Caki2 (cell line): ENCODE measurements at regions not wholly inside any gene's neighbourhood (a gene's known extent, or its start where the extent isn't known, plus 50 kb on each side); places are given as distances from the start of the nearest gene placed in this dataset.

Experiments
- DNase-seq: peaks from one replicate; pipeline ENCODE4 v3.0.0-alpha.2; 2015; ENCODE audit warnings: low read depth
- in situ Hi-C: cut with HindIII; loops from 2 replicates; pipeline ENCODE4 v1.10.0; 2016; ENCODE audit warnings: low sequenced_read_pairs, low pct_unique_long_range_greater_than_20kb, mixed read lengths

DNA sequence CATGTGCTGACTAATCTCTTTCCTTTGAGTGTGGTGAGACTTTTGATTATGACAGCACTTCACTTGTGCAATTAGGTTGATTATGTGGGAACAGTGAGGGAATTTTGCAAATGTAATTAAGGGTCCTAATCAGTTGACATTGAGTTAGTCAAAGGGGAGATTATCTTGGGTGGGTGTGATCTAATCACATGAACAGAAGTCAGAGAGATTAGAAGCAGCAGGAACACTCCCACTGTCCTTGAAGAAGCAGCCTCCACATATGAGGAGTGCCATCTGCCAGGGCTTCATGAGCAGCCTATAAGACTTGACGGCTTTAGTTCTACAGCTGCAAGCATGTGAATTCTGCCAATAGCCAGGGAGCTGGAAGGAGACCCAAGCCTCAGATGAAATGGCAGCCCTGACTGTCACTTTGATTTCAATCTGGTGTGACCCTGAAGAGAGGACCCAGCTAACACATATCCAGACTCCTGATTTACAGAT lies 89.4 kb upstream of the APCDD1 start:
- in situ Hi-C loops, result no loop called here

DNA sequence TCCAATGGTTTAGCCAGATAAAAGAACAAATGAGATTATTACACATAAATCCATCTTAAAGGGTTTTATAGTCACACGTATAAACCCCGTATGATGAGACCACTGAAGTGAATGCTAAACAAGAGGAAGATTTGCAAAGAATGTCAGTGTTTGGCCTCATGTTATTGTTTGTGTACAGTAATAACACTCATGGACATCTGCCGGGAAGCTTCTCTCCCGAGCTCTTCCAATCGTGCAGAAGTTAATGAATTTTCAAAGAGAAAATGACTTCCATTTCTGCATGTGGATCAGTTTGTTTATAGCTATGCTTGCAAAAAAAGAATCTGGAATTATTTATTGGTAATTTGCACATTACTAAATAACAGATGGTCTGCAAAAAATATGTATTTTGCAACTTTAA lies 88.5 kb upstream of the APCDD1 start:
- no peak for DNase-seq
- in situ Hi-C loops, result no loop called here

More for the DNA sequence above, 89.4 kb upstream of the APCDD1 start:
- no peak for DNase-seq

DNA sequence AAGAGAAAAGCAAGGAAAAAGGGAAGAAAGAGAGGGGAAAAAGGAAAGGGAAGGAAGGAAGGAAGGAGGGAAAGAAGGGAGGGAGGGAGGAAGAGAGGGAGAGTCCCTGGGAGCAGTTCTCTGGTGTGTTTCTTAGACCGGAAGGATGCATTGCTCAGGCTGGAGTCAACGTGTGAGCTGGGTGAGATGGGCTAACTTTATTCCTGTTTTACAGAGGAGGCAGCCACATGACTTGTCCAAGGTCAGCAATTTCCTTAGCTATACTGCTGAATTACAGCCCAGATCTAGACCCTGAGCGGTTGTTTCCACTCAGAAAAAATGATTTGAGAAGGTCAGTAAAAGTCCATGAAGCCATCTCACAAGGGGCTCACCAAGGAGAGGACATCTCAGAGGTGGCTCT lies 86.6 kb upstream of the APCDD1 start:
- in situ Hi-C loops, result no loop called here
- DNase-seq, result no peak

DNA sequence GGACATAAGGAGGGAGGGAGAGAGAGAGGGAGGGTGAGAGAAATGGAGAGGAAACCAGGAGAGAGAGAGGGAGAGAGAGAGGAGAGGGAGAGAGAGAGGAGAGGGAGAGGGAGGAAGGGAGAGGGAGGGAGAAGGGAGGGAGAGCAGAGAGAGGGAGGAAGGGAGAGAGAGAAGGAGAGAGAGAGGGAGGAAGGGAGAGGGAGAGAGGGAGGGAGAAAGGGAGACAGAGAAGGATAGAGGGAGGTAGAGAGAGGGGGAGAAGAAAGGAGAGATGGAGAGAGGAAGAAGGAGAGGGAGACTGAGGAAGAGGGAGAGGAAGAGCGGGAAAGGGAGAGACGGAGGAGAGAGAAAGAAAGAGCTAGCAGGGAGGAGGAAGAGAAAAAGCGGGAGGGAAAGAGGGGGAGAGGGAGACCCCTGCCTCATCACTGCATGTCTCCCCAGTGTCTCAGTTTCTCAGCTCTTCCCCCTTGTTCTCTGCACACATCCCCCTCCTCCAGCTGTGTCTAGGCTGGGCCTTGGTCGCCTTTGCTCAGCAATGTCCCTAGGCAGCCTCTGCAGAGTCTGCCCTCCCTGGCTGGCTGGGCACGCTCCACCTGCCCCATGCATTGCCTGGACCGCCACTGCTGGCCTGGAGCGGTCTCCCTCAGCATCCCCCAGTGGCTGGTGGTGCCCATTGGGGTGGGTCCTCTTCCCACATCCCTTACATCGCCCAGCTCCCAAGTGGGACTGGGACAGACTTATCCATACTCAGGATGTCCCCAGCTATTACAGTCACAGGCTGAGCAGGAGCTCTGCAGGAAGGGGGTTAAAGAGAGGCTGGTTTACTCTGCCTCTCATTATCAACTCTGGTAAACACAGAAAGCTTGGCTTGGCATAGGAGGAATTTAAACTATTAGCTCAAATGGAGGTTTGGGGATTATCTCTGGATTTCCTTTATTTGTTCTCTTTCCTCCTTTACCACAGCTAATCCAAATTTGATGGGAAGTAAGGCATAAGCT lies 85.7 kb upstream of the APCDD1 start:
- in situ Hi-C loops, result no loop called here
- DNase-seq, result no peak

DNA sequence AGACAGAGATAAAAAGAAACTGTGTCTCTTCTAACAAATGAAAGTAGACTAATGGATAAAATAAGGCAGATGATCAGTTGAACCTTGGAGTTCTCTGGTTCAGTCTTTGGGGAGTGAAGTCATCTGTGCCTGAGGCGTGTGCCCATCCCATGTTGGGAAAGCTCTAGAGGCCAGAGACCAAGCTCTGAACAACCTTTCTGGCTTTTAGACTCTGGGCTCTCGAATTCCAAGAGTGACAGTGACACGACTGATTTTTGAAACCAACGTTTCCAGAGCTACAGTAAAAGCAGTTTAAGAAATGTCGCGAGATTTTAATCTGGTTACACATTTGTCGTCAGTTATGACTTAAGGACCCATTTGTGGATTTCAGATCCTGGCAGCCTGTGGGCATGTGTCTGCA lies 83.7 kb upstream of the APCDD1 start:
- DNase-seq, result no peak
- in situ Hi-C loops, result no loop called here

DNA sequence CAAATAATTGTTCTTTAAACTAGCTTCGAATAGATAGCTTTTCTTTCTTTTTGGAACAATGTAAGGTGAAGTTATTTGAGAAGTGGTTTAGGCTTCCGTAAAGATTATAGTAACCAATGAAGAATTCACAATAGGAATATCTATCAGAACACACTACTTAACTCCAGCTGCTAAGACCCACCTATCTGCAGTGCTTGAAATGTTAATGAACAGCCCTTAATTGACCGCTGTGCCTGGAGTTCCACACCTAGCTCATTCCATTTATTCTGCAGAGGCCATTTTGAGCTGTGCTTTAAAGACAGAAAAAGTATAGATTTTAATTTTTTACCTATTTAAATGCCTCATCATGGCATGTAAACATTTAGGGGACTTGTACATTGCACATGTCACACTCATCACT lies 83.3 kb upstream of the APCDD1 start:
- in situ Hi-C loops, result no loop called here
- DNase-seq, result no peak

DNA sequence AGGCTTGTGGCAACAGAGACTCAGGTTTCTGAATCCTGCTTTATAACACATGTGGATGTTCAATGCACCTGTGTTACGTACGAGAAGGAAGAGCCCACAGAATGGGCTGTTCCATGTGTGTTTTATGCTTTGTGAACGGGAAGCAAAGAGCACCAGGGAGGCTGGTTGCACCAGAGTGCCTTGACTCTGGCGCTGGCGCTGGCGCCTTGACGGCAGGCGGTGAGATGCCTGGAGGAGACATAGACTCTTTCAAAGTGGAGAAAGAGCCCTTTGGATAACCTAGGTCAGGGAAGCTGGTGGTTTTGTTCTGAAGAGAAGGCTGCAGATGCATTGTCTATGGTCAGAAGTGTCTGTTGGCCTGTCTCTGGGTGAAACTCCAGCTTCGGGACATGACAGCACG lies 80.2 kb upstream of the APCDD1 start:
- in situ Hi-C loops, result no loop called here
- DNase-seq, result no peak

DNA sequence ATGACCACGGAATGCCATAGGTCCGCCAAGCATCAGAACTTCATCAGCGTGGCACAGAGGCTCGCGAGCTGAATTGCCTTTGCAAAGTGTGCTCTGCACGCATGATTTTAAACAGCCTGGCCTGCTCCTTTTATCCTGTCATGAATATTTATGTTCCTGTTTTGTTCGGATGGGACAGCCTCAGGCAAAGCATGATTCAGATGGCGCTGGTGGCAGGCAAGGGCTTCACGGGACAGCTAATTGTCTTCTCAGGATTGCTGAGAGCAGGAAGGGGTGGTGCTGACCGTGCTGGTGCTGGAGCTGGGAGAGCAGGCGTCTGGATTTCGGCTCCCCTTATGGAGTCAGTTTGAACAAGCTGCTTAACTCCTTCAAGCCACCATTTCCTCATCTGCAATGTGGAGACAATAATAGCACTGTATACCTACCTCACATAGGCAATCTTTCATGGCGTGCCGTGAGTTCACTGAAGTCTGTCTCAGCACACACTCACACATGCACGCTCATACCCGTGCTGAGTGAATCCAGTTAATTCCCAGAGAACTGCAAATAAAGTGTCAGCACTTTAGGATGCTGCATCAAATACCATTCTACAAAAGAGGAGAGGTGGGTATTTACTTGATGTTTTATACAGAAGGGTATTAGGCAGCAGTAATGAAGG lies 79.7 kb upstream of the APCDD1 start:
- no peak for DNase-seq
- in situ Hi-C loops, result no loop called here

DNA sequence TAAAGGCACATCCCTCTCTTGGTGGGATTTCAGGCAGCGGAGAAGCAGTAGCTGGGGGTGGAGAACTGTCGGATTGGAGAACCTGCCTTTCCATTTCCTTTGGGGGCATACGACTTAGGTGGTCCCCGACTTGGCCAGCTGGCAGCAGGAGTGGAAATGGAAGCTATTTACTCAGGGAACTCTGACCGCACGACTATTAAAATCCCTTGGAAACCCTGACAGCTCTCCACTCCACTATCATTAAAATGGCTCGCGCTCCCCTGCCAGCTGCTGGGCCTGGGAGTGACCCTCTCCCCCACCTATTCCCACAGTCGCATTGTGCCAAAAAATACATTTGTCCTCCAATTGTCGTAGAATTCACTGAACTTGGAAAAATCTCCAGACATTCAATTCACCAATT lies 77.7 kb upstream of the APCDD1 start:
- DNase-seq, result no peak
- in situ Hi-C loops, result no loop called here

DNA sequence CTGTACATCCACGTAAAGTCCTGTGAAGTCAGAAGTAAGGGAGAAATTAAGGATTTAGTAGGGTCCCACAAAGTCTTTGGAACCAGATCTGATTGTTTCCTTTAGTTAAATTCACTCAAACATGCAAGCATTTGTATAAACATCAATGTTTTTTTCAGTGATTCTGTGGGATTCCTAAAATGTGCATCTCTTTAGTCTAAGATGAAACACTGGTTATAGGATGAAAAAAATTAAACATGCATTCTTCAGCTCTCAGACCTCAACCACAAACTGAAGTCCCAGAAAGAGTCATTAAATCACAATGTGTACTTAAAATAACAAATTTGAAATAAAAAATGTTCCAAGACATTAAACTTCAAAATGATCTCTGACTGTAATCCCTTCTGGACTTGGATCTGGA lies 76.5 kb upstream of the APCDD1 start:
- DNase-seq, result no peak

DNA sequence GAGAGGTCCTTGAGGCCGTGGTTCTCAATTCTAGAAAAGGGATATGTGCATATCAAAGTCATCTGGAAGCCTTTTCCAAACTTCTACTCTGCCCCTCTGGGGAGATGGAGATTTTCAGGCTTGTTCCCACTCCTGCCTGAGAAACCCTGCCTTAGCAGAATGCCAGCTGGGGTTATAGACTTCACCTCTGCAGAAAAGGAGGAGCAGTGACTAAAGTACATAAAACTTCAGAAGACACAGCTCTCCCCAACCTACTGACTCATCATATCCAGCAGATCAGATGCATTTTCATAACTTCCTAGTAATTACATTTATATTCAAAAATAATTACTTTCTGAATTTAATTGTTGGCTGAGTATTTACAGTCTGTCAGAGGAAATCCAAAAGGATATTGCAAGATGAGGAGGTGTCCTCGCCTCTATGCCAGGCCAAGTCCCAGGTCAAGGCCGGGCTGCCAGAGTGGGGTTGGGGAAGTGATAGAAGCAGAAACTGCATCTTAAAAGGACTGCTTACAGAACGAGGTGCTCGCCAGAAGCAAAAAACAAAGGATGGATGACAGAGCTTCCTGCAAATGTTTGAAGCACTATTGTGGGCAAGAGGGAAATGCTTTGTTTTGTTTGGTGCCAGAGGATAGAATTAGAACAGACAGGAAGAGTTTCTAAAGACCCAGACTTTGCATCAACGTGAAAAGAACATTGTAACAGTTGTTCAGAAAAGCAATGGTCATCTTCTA lies 75.6 kb upstream of the APCDD1 start:
- no peak for DNase-seq
- in situ Hi-C loops, result no loop called here

More for the DNA sequence above, 76.5 kb upstream of the APCDD1 start:
- in situ Hi-C loops, result no loop called here

DNA sequence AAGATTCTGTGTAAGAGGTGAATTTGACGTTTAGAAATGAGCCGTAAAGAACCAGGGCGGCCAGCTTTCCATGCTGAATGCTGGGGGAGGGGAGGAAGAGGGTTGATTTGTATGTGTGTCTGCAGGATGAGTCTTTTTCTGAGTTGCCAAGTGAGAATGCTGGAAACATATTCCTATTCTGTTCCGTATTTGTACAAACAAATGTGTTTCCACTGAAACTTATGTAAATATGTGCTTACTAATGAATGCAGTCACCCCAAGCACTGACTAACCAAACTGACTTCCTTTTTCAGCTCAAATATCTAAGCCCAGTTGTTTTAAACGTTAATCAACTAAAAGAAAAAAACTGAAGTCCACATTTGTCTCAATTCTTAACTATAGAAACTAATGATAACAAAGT lies 74.9 kb upstream of the APCDD1 start:
- DNase-seq, result no peak
- in situ Hi-C loops, result no loop called here

DNA sequence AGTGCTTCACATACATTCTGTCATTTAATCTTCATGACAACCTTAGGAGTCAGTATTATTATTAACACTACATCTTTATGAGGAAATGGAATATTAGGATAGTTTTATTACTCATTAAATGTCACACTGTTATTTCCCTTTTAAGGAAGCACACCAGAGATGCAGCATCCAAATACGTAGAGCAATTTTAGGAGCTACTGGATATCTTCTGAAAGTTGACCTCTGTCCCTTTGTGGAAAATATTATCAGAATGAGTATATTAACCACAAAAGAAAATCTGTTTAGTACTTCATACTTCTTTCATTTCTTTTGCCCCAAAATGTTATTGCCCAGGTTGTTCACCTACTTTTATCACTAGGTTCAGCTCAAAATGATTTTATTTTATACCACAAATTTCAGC lies 72.9 kb upstream of the APCDD1 start:
- in situ Hi-C loops, result no loop called here
- no peak for DNase-seq

DNA sequence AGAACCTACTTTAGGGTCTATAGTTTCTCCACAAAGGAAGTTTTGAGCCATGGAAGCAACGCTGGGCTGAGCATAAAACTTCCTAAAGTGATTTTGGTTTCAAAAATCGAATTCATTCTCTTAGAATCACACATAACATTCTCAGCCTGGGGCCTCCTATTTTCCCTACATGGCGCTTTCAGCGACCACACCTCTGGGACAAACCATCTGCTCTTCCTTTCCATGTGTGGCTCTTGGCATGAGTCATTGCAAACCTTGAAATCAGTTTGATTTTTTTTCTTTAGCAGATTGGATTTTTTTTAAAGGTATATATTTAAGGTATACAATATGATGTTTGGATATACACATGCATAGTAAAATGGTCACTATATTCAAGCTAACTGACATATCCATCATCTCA lies 72.5 kb upstream of the APCDD1 start:
- in situ Hi-C loops, result no loop called here
- DNase-seq, result no peak

DNA sequence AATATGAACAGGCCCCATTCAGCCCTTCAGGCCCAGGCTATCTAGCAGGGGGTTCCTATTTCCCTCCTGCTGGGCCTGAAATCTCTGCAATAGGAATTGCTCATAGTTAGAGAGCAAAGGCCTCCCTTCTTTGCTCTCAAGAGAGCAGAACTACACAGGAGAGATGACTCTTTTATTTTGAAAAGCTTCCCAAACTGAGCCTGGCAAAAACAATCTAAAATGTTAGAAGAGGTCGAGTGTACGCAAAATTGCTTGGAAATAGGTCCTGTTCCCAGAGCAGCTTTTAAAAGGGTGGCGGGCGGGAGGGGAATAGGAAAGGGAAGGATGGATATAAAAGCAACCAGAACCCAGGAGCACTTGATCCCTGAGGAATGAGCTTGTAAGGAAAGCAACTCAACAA lies 68.4 kb upstream of the APCDD1 start:
- in situ Hi-C loops, result no loop called here
- DNase-seq, result no peak

DNA sequence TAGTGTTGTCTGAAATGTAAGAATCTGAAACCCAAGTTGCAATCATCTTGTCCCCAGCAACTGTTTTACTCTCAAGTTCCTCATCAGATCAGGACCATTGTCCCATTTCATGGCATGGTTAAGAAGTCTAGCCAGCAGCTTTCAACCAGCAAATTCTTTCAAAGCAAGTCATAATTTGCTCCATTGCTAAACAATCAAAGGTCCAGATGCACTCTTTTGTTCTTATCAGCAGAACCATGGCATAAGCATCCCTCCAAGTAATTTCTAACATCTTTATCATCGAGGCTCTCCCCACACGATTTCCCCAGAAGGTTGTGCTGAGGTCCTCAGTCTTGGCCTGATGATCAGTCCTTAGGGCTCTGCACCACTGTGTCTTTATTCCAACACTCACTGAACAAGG lies 67.5 kb upstream of the APCDD1 start:
- DNase-seq, result no peak

DNA sequence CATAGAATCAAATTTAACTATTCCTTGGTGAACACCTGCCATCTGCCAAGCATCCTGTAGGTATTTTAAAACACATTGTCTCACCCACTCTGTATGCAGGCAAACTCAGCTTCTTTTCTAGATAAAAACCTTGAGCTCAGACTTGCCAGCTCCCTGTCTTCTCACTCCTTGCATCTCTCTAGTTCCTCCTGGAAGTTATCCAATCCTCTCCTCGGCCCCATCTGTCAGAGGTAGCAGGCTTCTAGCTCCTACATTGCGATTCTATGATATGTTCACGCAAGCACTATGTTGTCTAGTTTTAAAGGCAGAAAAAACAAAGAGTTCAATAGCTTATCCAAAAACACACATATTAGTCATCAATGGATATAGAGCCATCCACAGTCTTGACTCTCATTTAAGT lies 67.0 kb upstream of the APCDD1 start:
- in situ Hi-C loops, result no loop called here
- DNase-seq, result no peak

More for the DNA sequence above, 67.5 kb upstream of the APCDD1 start:
- in situ Hi-C loops, result no loop called here

DNA sequence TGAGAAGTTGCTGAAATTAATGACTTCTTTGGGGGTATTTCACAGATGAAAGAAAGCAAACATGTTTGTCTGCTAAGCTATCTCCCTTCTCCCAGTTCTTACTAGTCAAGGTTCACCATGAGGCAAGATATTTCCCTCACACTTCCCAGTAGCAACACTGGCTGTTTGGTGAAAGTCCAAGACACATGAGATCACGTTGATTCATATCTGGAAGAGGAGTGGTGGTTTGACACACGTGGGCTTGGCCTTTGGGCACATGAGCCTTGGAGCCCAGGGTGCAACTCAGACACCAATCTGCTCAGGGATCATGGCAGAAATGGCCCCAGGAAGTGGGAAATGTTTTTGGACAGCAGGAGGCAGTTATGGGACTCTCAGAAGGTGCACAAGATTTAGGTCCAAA lies 66.1 kb upstream of the APCDD1 start:
- no peak for DNase-seq
- in situ Hi-C loops, result no loop called here

DNA sequence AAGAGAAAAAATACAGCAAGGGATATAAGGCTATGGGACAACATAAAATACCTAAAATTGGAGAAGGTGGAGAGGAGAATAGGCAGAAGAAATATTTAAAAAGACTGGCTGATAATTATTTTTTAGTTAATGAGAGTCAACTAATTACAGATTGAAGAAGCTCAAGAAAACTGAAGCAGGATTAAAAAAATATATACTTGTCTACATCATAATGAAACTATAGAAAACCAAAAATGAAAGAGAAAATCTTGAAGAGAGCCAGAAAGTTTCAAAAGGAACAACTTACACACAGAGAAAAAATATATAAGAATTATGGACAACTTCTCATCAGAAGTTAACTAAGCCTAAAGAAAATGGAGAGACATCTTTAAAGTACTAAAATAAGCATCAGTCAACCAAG lies 62.9 kb upstream of the APCDD1 start:
- in situ Hi-C loops, result no loop called here
- no peak for DNase-seq
